ENCODE measurements at regions not wholly inside any gene's neighbourhood (a gene's known extent, or its start where the extent isn't known, plus 50 kb on each side); places are given as distances from the start of the nearest gene placed in this dataset.

DNA sequence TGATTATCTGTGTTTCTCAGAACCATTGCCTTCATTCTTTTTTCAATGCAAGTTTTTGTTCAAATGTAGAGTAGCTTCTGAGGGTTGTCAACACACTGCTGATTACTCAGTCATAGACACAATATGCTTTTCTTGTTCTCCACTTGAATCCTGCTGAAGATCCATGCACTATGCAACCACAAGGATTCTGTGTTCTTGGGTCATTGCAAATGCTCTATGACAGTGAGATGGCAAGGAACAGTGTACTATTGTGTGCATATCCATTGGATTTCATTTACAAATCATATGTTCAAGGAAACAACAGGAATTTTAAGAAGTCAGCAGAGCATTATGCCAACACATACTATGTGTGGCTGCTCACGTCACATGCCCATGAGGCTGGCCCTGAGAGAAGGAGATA, 1590.2 kb downstream of the EFNA5 start:
- TF ChIP-seq POLR2AphosphoS5 (IDR thresholded peaks at IDR 0.05; ENCODE audit: low read depth, low read length): no peak
- TF ChIP-seq, protein P1, sequence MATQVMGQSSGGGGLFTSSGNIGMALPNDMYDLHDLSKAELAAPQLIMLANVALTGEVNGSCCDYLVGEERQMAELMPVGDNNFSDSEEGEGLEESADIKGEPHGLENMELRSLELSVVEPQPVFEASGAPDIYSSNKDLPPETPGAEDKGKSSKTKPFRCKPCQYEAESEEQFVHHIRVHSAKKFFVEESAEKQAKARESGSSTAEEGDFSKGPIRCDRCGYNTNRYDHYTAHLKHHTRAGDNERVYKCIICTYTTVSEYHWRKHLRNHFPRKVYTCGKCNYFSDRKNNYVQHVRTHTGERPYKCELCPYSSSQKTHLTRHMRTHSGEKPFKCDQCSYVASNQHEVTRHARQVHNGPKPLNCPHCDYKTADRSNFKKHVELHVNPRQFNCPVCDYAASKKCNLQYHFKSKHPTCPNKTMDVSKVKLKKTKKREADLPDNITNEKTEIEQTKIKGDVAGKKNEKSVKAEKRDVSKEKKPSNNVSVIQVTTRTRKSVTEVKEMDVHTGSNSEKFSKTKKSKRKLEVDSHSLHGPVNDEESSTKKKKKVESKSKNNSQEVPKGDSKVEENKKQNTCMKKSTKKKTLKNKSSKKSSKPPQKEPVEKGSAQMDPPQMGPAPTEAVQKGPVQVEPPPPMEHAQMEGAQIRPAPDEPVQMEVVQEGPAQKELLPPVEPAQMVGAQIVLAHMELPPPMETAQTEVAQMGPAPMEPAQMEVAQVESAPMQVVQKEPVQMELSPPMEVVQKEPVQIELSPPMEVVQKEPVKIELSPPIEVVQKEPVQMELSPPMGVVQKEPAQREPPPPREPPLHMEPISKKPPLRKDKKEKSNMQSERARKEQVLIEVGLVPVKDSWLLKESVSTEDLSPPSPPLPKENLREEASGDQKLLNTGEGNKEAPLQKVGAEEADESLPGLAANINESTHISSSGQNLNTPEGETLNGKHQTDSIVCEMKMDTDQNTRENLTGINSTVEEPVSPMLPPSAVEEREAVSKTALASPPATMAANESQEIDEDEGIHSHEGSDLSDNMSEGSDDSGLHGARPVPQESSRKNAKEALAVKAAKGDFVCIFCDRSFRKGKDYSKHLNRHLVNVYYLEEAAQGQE (IDR thresholded peaks at IDR 0.05; ENCODE audit: insufficient read depth in 1 of 2, low read depth in 2 of 2, low read length in 2 of 2): no peak
- no peak for TF ChIP-seq SIN3A (IDR thresholded peaks at IDR 0.05; ENCODE audit: borderline replicate concordance, insufficient read depth, low read length)

All from PFSK-1 (cell line).